Stimulated activated naive CD8-positive, alpha-beta T cell treated with anti-CD3 and anti-CD28 coated beads, Interleukin-15, Interleukin-2, amounts not matched to agents 100 U/mL and 50 U/mL, for 24 hours (primary cell): ENCODE measurements at regions not wholly inside any gene's neighbourhood (a gene's known extent, or its start where the extent isn't known, plus 50 kb on each side); places are given as distances from the start of the nearest gene placed in this dataset.

Experiments used
- ATAC-seq: fragments of 150-1000 bp; cut with Tn5 transposase; one replicate; pipeline ENCODE4 v1.10.0; 2021
- DNase-seq: peaks from one replicate; pipeline ENCODE4 v3.0.0; 2021

GRCh38 chr11:81174646-81175330 lies 1558.9 kb downstream of the FAM181B start:
- DNase-seq (no peak), ATAC-seq (no peak)

GRCh38 chr11:81165164-81165563 lies 1568.5 kb downstream of the FAM181B start:
- ATAC-seq (no peak), DNase-seq (no peak)

GRCh38 chr11:81159900-81160299 lies 1573.8 kb downstream of the FAM181B start:
- no peak for ATAC-seq

DNA sequence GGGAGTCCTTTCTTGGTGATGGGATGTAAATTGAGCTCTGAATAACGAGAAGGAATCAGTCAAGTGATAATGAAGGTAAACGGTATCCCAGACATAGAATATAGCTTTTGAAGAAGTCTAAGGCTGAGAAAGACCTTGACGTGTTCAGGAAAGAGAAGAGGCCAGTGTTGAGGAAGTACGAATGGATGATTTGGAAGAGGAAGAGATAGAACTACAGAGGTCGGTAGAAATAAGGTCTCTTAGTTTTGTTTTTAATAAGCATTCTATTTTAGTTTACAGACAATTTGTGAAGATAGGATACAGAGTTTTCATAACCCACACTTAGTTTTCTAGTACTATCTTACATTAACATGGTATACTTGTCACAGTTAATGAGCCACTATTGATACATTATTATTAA lies 1598.1 kb downstream of the FAM181B start:
- DNase-seq (no peak), ATAC-seq (no peak)

More at GRCh38 chr11:81159900-81160299, 1573.8 kb downstream of the FAM181B start:
- no peak for DNase-seq

DNA sequence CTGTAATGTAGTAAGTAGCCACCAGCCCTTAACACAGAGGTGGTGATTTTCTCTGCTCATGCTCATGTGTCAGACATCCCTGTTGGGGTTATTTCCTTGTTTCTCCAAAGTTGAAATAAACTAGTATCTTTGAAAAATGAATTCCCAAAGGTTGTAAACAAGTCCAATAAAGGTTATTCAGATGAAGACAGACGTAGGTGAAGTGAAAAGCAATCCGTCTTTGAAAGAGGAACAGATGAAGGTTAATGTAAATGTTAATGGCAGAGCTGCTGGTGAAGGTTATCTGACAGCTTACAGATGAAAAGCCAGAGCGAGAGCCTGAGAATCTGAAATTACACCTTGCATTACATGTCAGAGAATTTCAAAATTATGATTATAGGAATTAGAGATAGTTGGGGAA lies 1604.0 kb downstream of the FAM181B start:
- ATAC-seq (no peak), DNase-seq (no peak)

DNA sequence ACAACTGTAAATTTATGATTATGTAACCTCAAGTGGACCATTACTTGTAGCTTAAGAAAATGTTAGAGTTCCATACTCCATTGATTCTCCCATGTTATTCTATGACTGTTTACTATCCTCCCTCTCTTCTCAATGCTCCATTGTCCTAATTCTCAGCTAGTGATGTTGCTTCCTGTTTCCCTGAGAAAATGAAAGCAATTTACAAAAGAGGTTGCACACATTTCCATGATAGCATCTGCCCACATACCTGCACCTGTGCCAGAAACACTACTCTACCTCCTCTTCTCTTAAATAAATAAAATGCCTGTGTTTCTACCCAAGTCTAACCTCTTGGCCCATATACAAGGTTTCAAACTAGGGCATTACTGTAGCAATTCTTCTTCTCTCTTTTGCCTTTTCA lies 1620.9 kb downstream of the FAM181B start:
- ATAC-seq, result no peak
- DNase-seq, result no peak

DNA sequence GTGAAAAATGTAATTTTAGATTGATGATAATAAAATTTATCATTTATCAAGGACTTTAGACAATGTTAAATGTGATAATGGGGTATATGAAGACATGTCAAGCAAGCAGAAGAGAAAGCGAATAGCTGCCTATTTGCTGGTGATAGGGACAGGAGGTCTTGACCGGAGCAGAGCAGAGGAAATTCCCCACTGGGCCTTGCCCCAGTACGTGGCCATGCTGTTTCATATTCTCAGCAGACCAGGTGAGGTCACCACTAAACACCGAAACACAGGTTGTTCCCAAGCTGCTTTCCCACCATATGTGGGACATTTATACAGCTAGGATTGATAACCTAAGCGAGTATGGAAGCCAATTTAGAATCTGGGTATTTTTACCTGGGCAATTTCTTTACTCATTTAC lies 1629.6 kb downstream of the FAM181B start:
- DNase-seq (no peak), ATAC-seq (no peak)

DNA sequence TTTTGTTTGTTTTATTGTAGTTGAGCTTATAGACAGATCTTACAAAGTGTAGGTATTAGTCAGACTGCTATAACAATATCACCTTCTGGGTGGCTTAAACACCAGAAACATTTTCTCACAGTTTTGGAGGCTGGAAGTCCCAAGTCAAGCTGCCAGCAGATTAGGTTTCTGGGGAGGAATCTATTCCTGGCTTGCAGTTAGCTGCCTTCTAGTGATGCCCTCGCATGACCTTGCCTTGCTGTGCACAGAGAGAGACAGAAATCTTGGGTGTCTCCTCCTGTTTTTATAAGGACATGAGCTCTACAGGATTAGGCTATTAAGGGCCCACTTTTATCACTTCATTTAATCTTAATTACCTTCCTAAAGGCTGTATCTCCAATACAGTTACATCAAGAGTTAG lies 1635.2 kb downstream of the FAM181B start:
- DNase-seq (no peak), ATAC-seq (no peak)

DNA sequence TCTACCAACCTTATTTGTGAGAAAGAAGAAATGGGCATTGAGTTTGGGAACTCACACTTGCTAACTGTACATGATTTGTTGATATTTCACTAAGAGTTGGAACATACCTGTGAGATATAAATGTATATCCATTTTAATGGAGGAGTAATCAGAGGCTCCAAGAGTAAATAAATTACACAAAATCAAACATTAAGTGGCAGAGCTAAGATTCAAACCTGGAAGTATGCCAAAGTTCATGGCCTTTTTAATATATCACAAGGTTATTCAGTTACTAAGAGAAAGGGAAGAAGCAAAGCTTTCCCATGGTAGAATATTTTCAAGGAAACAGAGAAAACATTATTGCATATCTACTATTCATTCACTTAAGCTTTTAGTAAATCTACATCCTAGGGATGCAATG lies 1641.1 kb downstream of the FAM181B start:
- no peak for DNase-seq
- no peak for ATAC-seq

DNA sequence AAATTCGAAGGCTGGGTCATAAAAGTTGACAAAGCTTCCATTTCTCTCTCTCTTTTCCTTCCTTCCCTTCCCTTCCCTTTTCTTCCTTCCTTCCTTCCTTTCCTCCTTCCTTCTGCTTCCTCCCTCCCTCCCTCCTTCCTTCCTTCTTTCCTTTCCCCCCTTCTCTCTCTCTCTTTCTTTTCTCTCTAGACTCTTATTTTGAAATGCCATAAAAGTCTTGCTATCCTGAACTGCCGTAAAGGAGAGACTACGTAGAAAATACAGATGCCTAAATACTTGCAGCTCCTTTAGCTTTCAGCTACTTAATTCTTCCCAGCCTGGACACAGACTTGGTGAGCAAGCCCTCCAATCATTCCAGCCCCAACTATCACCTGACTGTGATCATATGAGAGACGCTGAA lies 1644.4 kb downstream of the FAM181B start:
- DNase-seq, result no peak
- no peak for ATAC-seq

- ATAC-seq (no peak), DNase-seq (no peak)
Measured at GRCh38 chr11:81080476-81080875, 1639.6 kb upstream of the TENM4 start.

DNA sequence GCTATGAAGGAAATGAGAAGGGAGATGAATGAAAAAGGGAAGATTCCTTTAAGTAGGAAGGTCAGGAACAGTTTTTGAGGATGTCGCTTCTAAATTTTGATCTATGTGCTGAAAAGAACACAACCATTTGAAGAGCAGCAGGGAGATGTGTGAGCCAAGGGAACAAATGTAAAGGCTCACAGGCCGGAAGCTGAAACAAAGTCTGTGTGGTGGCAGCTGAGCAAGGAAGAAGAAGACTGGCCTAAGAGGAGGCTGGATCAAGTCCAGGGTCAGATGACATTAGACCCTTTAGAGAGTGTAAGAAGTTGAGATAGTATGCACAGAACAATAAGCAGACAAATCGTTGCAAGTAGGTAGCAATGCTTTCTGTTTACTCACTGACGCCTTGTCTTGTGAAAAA lies 1631.4 kb upstream of the TENM4 start:
- ATAC-seq, result no peak
- DNase-seq, result no peak

GRCh38 chr11:81071606-81072005 lies 1630.8 kb upstream of the TENM4 start:
- ATAC-seq (no peak), DNase-seq (no peak)

- no peak for DNase-seq
- no peak for ATAC-seq
Measured at GRCh38 chr11:81070948-81071347, 1630.1 kb upstream of the TENM4 start.

GRCh38 chr11:81059356-81059755 lies 1618.5 kb upstream of the TENM4 start:
- no peak for ATAC-seq
- no peak for DNase-seq

GRCh38 chr11:81052344-81053158 lies 1611.7 kb upstream of the TENM4 start:
- ATAC-seq (no peak), DNase-seq (no peak)

GRCh38 chr11:81039916-81040524 lies 1599.2 kb upstream of the TENM4 start:
- ATAC-seq, result no peak
- DNase-seq, result no peak

- DNase-seq (no peak), ATAC-seq (no peak)
Measured at GRCh38 chr11:81036168-81036870, 1595.5 kb upstream of the TENM4 start.

GRCh38 chr11:81033779-81034540 lies 1593.1 kb upstream of the TENM4 start:
- ATAC-seq (no peak), DNase-seq (no peak)

DNA sequence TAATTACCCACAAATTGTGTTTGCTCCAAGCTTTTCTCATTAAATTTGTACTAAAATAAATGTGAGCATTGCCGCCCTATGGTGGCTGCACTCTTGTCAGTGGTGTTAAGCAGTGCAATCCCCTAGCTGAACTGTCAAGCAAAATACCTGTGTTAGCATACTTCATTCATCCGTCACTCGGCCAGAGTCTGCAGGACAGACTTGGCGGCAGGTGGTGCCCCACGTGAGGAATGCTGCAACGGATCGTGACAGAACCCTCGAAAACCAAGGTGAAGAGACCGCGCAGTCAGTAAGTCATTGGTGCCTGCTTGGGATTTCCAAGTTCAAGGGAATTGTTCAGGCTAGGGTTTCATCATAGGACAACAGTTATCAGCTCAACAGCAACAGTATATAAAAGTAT lies 1592.1 kb upstream of the TENM4 start:
- ATAC-seq, result no peak

GRCh38 chr11:81030186-81030585 lies 1589.4 kb upstream of the TENM4 start:
- DNase-seq (no peak), ATAC-seq (no peak)

More for the DNA sequence above, 1592.1 kb upstream of the TENM4 start:
- no peak for DNase-seq

GRCh38 chr11:81026032-81026431 lies 1585.2 kb upstream of the TENM4 start:
- ATAC-seq (no peak), DNase-seq (no peak)
